Keratinocyte (primary cell): ENCODE measurements at regions not wholly inside any gene's neighbourhood (a gene's known extent, or its start where the extent isn't known, plus 50 kb on each side); places are given as distances from the start of the nearest gene placed in this dataset.

Experiments
- EZH2 ChIP-seq: IDR thresholded peaks from one replicate; pipeline ENCODE4 v1.6.1; 2012; ENCODE audit warnings: inconsistent platforms, mild to moderate bottlenecking, low read length, moderate library complexity
- TF ChIP-seq, protein P1 (sequence below), 3 experiments: IDR thresholded peaks in 1 of 3; conservative IDR thresholded peaks in 1 of 3; optimal IDR thresholded peaks in 1 of 3; 2 replicates in 2 of 3; 3 replicates in 1 of 3; pipeline versions ENCODE3 to v1.5.1; 2011; ENCODE audit warnings: low read length in 3 of 3, mild to moderate bottlenecking in 3 of 3, moderate library complexity in 2 of 3, control low read depth in 1 of 3, inconsistent platforms in 1 of 3; ENCODE audit not compliant: insufficient read depth in 2 of 3; ENCODE audit errors: extremely low read depth in 1 of 3

GRCh38 chr10:107971411-107971810 is 806.9 kb upstream of the SORCS1 start:
- TF ChIP-seq, protein P1, sequence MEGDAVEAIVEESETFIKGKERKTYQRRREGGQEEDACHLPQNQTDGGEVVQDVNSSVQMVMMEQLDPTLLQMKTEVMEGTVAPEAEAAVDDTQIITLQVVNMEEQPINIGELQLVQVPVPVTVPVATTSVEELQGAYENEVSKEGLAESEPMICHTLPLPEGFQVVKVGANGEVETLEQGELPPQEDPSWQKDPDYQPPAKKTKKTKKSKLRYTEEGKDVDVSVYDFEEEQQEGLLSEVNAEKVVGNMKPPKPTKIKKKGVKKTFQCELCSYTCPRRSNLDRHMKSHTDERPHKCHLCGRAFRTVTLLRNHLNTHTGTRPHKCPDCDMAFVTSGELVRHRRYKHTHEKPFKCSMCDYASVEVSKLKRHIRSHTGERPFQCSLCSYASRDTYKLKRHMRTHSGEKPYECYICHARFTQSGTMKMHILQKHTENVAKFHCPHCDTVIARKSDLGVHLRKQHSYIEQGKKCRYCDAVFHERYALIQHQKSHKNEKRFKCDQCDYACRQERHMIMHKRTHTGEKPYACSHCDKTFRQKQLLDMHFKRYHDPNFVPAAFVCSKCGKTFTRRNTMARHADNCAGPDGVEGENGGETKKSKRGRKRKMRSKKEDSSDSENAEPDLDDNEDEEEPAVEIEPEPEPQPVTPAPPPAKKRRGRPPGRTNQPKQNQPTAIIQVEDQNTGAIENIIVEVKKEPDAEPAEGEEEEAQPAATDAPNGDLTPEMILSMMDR (optimal IDR thresholded peaks at IDR 0.05 in 1 of 3, IDR thresholded peaks at IDR 0.05 in 1 of 3, conservative IDR thresholded peaks at IDR 0.05 in 1 of 3; ENCODE audit: extremely low read depth in 1 of 3, insufficient read depth in 2 of 3, low read length in 3 of 3), result no peak
- TF ChIP-seq EZH2, result no peak
